GM12878 (cell line): ENCODE measurements at regions not wholly inside any gene's neighbourhood (a gene's known extent, or its start where the extent isn't known, plus 50 kb on each side); places are given as distances from the start of the nearest gene placed in this dataset.

Experiments
- ATAC-seq: fragments of 200-7000 bp; cut with Tn5 transposase; 3 replicates; pipeline ENCODE4 v1.9.1; 2020; ENCODE audit warnings: mild to moderate bottlenecking, moderate library complexity
- BruUV-seq: library from RNA; stranded (reverse); fragments of 400-500 nt; replicated peaks from 2 replicates; lab custom pipeline; 2021; lab: Mats Ljungman, UMichigan
- CTCF ChIA-PET: fragments of 300-600 bp; sonication (Branson Sonifier 250); formaldehyde crosslinking; extraction: SDS; loops from one replicate; lab custom pipeline; 2021; ENCODE audit warnings: inconsistent platforms; lab: Yijun Ruan, JAX
- POLR2A ChIA-PET: fragments of 350-600 bp; formaldehyde crosslinking; extraction: SDS; loops from one replicate; lab custom pipeline; 2021; ENCODE audit warnings: inconsistent platforms; lab: Charles Lee
- RAD21 ChIA-PET: fragments of 300-600 bp; sonication (Branson Sonifier 250); formaldehyde crosslinking; loops from one replicate; lab custom pipeline; 2023; ENCODE audit warnings: antibody characterized with exemption; ENCODE audit not compliant: unreplicated experiment; lab: Charles Lee
- SMC1A ChIA-PET: fragments of 300-600 bp; sonication (Branson Sonifier 250); formaldehyde crosslinking; loops from one replicate; lab custom pipeline; 2023; ENCODE audit not compliant: unreplicated experiment, uncharacterized antibody; lab: Charles Lee
- DNase-seq: peaks from one replicate; pipeline ENCODE4 v3.0.0-alpha.2; 2011; ENCODE audit warnings: low read depth, low spot score
- FAIRE-seq: peaks from 3 replicates; lab custom pipeline; 2011; peaks lifted over from hg19 to GRCh38; lab: Jason Lieb, UNC
- H2AFZ ChIP-seq: 2 replicates; pipeline ENCODE4 v1.6.0; 2011; ENCODE audit warnings: low read depth, low read length, control low read depth; ENCODE audit not compliant: control insufficient read depth
- H3K27ac ChIP-seq: 2 replicates; pipeline ENCODE4 v1.5.1; 2011; ENCODE audit warnings: control low read depth; ENCODE audit not compliant: control insufficient read depth, insufficient read depth
- H3K27me3 ChIP-seq, 2 experiments: replicated peaks in 1 of 2; 2 replicates each; pipeline versions ENCODE4 v1.6.0 to v1.6.1; 2011; ENCODE audit warnings: low read length in 1 of 2; ENCODE audit not compliant: control insufficient read depth in 2 of 2, insufficient read depth in 2 of 2
- H3K36me3 ChIP-seq, 2 experiments: 2 replicates each; pipeline ENCODE4 v1.5.1; 2011; ENCODE audit warnings: low read length in 1 of 2; ENCODE audit not compliant: control insufficient read depth in 2 of 2, insufficient read depth in 2 of 2
- H3K4me1 ChIP-seq: 2 replicates; pipeline ENCODE4 v1.6.1; 2011; ENCODE audit warnings: mild to moderate bottlenecking, low read length, moderate library complexity, mixed read lengths; ENCODE audit not compliant: control insufficient read depth, insufficient read depth
- H3K4me2 ChIP-seq: 2 replicates; pipeline ENCODE4 v1.6.0; 2011; ENCODE audit warnings: control low read depth; ENCODE audit not compliant: control insufficient read depth, insufficient read depth
- H3K4me3 ChIP-seq: fragments of 200-600 bp; sonication (generic); 2 replicates; pipeline ENCODE4 v1.5.1; 2016
- H3K79me2 ChIP-seq: 2 replicates; pipeline ENCODE4 v1.6.0; 2011; ENCODE audit warnings: low read length; ENCODE audit not compliant: control insufficient read depth, insufficient read depth
- H3K9ac ChIP-seq: 2 replicates; pipeline ENCODE4 v1.8.0; 2011; ENCODE audit warnings: low read length, control low read depth, mixed read lengths; ENCODE audit not compliant: control insufficient read depth, insufficient read depth
- H3K9me3 ChIP-seq: replicated peaks from 3 replicates; pipeline ENCODE4 v1.5.1; 2011; ENCODE audit warnings: mild to moderate bottlenecking, low read length; ENCODE audit not compliant: control insufficient read depth, insufficient read depth
- H4K20me1 ChIP-seq: 2 replicates; pipeline ENCODE4 v1.6.0; 2011; ENCODE audit not compliant: control insufficient read depth, insufficient read depth
- BACH1 ChIP-seq: fragments of 450-650 bp; IDR thresholded peaks from 2 replicates; pipeline ENCODE4 v1.6.1; 2017; ENCODE audit warnings: mild to moderate bottlenecking, borderline replicate concordance
- BCL3 ChIP-seq: IDR thresholded peaks from 2 replicates; pipeline ENCODE4 v1.6.1; 2011; ENCODE audit warnings: borderline replicate concordance, low read depth, mild to moderate bottlenecking, moderate library complexity, low read length; ENCODE audit not compliant: insufficient read depth, poor library complexity, severe bottlenecking
- CREM ChIP-seq: IDR thresholded peaks from 2 replicates; pipeline ENCODE4 v1.6.1; 2014; ENCODE audit warnings: antibody characterized with exemption, low read depth
- DPF2 ChIP-seq: fragments of 450-650 bp; IDR thresholded peaks from 2 replicates; pipeline ENCODE4 v1.6.1; 2017; ENCODE audit warnings: mild to moderate bottlenecking
- FOXK2 ChIP-seq: fragments of 450-650 bp; IDR thresholded peaks from 2 replicates; pipeline ENCODE4 v1.6.1; 2017; ENCODE audit warnings: mild to moderate bottlenecking, moderate library complexity
- FOXM1 ChIP-seq: IDR thresholded peaks from 2 replicates; pipeline ENCODE4 v1.6.1; 2012; ENCODE audit warnings: low read depth, mild to moderate bottlenecking, inconsistent platforms, low read length, moderate library complexity
- IRF5 ChIP-seq: fragments of 450-650 bp; IDR thresholded peaks from 2 replicates; pipeline ENCODE4 v1.6.1; 2017; ENCODE audit warnings: borderline replicate concordance
- KDM1A ChIP-seq: fragments of 200-600 bp; sonication (generic); IDR thresholded peaks from 2 replicates; pipeline ENCODE4 v1.6.1; 2016; ENCODE audit warnings: borderline replicate concordance
- MAX ChIP-seq: IDR thresholded peaks from 2 replicates; pipeline ENCODE4 v1.6.1; 2012; ENCODE audit warnings: low read depth, low read length, improper control_type of control experiment
- MTA3 ChIP-seq: IDR thresholded peaks from 2 replicates; pipeline ENCODE4 v1.6.1; 2012; ENCODE audit warnings: low read length, inconsistent platforms, borderline replicate concordance
- NFYA ChIP-seq: IDR thresholded peaks from 2 replicates; pipeline ENCODE4 v1.6.1; 2011; ENCODE audit warnings: low read depth, mild to moderate bottlenecking, low read length, improper control_type of control experiment, borderline replicate concordance
- RB1 ChIP-seq: fragments of 450-650 bp; formaldehyde crosslinking; IDR thresholded peaks from 2 replicates; pipeline ENCODE4 v1.6.1; 2017; ENCODE audit warnings: mild to moderate bottlenecking, borderline replicate concordance
- RUNX3 ChIP-seq: IDR thresholded peaks from 2 replicates; pipeline ENCODE4 v1.6.1; 2012; ENCODE audit warnings: low read length, inconsistent platforms
- SIX5 ChIP-seq: IDR thresholded peaks from 2 replicates; pipeline ENCODE4 v1.6.1; 2011; ENCODE audit warnings: mild to moderate bottlenecking, low read depth, low read length, moderate library complexity; ENCODE audit not compliant: severe bottlenecking
- STAT1 ChIP-seq: fragments of 450-650 bp; conservative IDR thresholded peaks from 2 replicates; pipeline ENCODE4 v1.6.1; 2014; ENCODE audit warnings: antibody characterized with exemption, mild to moderate bottlenecking
- YBX1 ChIP-seq: fragments of 450-650 bp; IDR thresholded peaks from 2 replicates; pipeline ENCODE4 v1.6.1; 2016; ENCODE audit warnings: antibody characterized with exemption
- ZBTB11 ChIP-seq: fragments of 450-650 bp; formaldehyde crosslinking; IDR thresholded peaks from 2 replicates; pipeline ENCODE4 v1.5.0; 2022; ENCODE audit warnings: mild to moderate bottlenecking, missing genetic modification characterization
- WGBS: methylation state at CpG from one replicate; pipeline ENCODE4 v1.1.6; 2016; ENCODE audit warnings: low lambda C conversion rate; ENCODE audit not compliant: insufficient replicate concordance, insufficient coverage; ENCODE audit errors: missing lambda C conversion rate; 5-methylcytosine and 5-hydroxymethylcytosine counted together
- in situ Hi-C: fragments of 300-500 bp; cut with MboI; formaldehyde crosslinking; loops from 9 replicates; pipeline ENCODE4 v1.14.3; 2018; ENCODE audit warnings: mixed read lengths
- intact Hi-C: fragments of 100-400 bp; cut with micrococcal nuclease; formaldehyde crosslinking; loops from one replicate; pipeline ENCODE4 v1.14.2; 2022; ENCODE audit not compliant: unreplicated experiment

GRCh38 chr3:94928921-94929320 is 866.1 kb downstream of the NSUN3 start (continued):
- no peak for TF ChIP-seq MAX

GRCh38 chr3:94935738-94936580 is 873.1 kb downstream of the NSUN3 start:
- ATAC-seq = no peak
- H4K20me1 ChIP-seq = no peaks in the 10 kb centered on the region
- DNase-seq = no peak
- no TSS peak for BruUV-seq
- no peak overlapping the region for H2AFZ ChIP-seq
- intact Hi-C loops = no loop called here
- H3K9ac ChIP-seq = no peak overlapping the region
- SMC1A ChIA-PET = interaction anchor here (0.5 to 0.8 kb wide), 2 partner anchors 23 to 582 kb away, joined by 3 read pairs; no protein-coding TSS in a partner anchor
- H3K4me2 ChIP-seq = no peak overlapping the region
- no peak for FAIRE-seq
- CTCF ChIA-PET = no interaction called here
- no peaks in the 10 kb centered on the region for H3K27me3 ChIP-seq
- no peak overlapping the region for H3K27ac ChIP-seq
- H3K9me3 ChIP-seq = no peaks in the 10 kb centered on the region
- H3K4me1 ChIP-seq = no peaks in the 10 kb centered on the region
- WGBS = 42% methylated on average over 5 of the region's 5 CpGs
- no peak overlapping the region for H3K4me3 ChIP-seq
- POLR2A ChIA-PET = no interaction called here
- in situ Hi-C loops = no loop called here
- no peaks in the 10 kb centered on the region for H3K36me3 ChIP-seq
- RAD21 ChIA-PET = no interaction called here
- no peaks in the 10 kb centered on the region for H3K79me2 ChIP-seq
- TF ChIP-seq CREM = no peak
- TF ChIP-seq SIX5 = no peak
- no peak for TF ChIP-seq STAT1
- TF ChIP-seq FOXK2 = no peak
- TF ChIP-seq KDM1A = no peak
- no peak for TF ChIP-seq BCL3
- TF ChIP-seq MTA3 = no peak
- TF ChIP-seq ZBTB11 (CRISPR knock-in tag) = no peak
- no peak for TF ChIP-seq DPF2
- TF ChIP-seq YBX1 = no peak
- TF ChIP-seq RUNX3 = no peak
- no peak for TF ChIP-seq BACH1
- TF ChIP-seq FOXM1 = no peak
- TF ChIP-seq IRF5 = no peak
- TF ChIP-seq NFYA = no peak
- no peak for TF ChIP-seq RB1
